ENCODE measurements at regions not wholly inside any gene's neighbourhood (a gene's known extent, or its start where the extent isn't known, plus 50 kb on each side); places are given as distances from the start of the nearest gene placed in this dataset.

DNA sequence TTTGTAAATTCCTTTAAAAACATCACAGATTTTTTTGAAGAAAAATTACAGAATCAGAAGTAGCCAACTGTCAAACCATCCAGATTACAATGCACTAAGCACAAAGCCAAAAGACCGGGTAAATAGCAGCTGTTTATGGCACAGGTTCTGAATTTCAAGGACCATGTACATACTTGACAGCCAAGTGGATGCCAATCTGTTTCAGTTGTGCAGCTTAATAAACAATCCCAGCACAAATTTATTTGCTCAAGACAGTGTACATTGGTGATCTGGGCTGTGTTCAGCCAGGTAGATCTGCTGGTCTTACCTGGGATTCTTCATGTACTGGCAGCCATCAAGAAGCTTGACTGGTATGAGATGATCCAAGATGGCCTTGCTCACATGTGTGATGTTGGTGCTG, 229.8 kb upstream of the FLRT2 start:
- TF ChIP-seq ZNF121 (CRISPR knock-in tag; IDR thresholded peaks at IDR 0.05): no peak
- no peak for TF ChIP-seq USF2 (CRISPR knock-in tag; IDR thresholded peaks at IDR 0.05)
- TF ChIP-seq TEAD4 (CRISPR knock-in tag; IDR thresholded peaks at IDR 0.05): no peak

Data from WTC11 (cell line).